ENCODE measurements at regions not wholly inside any gene's neighbourhood (a gene's known extent, or its start where the extent isn't known, plus 50 kb on each side); places are given as distances from the start of the nearest gene placed in this dataset.

- H3K4me3 ChIP-seq, result no peak overlapping the region
- no peak for TF ChIP-seq CTCF (IDR thresholded peaks at IDR 0.05)
- no peak for TF ChIP-seq EP300 (IDR thresholded peaks at IDR 0.05)
- TF ChIP-seq POLR2A (IDR thresholded peaks at IDR 0.05), result no peak
- intact Hi-C loops (cut with DNase I), result no loop called here
- no peaks in the 10 kb centered on the region for H3K4me1 ChIP-seq (ENCODE audit: insufficient read depth)
- no peaks in the 10 kb centered on the region for H3K27me3 ChIP-seq
- no peaks in the 10 kb centered on the region for H3K36me3 ChIP-seq
- no peak overlapping the region for H3K27ac ChIP-seq
- no peak for DNase-seq
- no peaks in the 10 kb centered on the region for H3K9me3 ChIP-seq
These were observed 244.4 kb upstream of the STAC start for GRCh38 chr3:36135863-36136262.

- Histone ChIP-seq H3K9me3 (no peaks in the 10 kb centered on the region), H3K4me1 (ENCODE audit: insufficient read depth) (peaks cover 1% of the 10 kb centered on the region), H3K36me3 (no peaks in the 10 kb centered on the region), H3K4me3 (no peak overlapping the region), H3K27ac (no peak overlapping the region), H3K27me3 (no peaks in the 10 kb centered on the region)
- intact Hi-C loops (cut with DNase I), result no loop called here
- no peak for TF ChIP-seq POLR2A (IDR thresholded peaks at IDR 0.05)
- DNase-seq, result no peak
These were observed 237.6 kb upstream of the STAC start for GRCh38 chr3:36142746-36143145.

- H3K4me3 ChIP-seq, result no peak overlapping the region
- no peaks in the 10 kb centered on the region for H3K27me3 ChIP-seq
- intact Hi-C loops (cut with DNase I), result no loop called here
- peaks cover 1% of the 10 kb centered on the region for H3K4me1 ChIP-seq (ENCODE audit: insufficient read depth)
- no peak for DNase-seq
- H3K27ac ChIP-seq, result no peak overlapping the region
- no peaks in the 10 kb centered on the region for H3K9me3 ChIP-seq
- TF ChIP-seq CTCF (IDR thresholded peaks at IDR 0.05) (no peak), EP300 (IDR thresholded peaks at IDR 0.05) (no peak), POLR2A (IDR thresholded peaks at IDR 0.05) (no peak)
- 87 to 92% (median 90%) methylated on average over 2 of the region's 2 CpGs for WGBS, 3 donors
- no peaks in the 10 kb centered on the region for H3K36me3 ChIP-seq
These were observed 233.9 kb upstream of the STAC start for GRCh38 chr3:36146404-36146803.

GRCh38 chr3:36147934-36148558, 232.3 kb upstream of the STAC start:
- TF ChIP-seq EP300 (IDR thresholded peaks at IDR 0.05) (no peak), CTCF (IDR thresholded peaks at IDR 0.05) (no peak), POLR2A (IDR thresholded peaks at IDR 0.05) (no peak)
- Histone ChIP-seq H3K36me3 (no peaks in the 10 kb centered on the region), H3K4me1 (ENCODE audit: insufficient read depth) (peaks cover 1% of the 10 kb centered on the region), H3K4me3 (no peak overlapping the region), H3K27ac (no peak overlapping the region), H3K9me3 (no peaks in the 10 kb centered on the region), H3K27me3 (no peaks in the 10 kb centered on the region)
- intact Hi-C loops (cut with DNase I), result no loop called here
- 87 to 88% (median 88%) methylated on average over 11 of the region's 11 CpGs for WGBS, 3 donors
- no peak for DNase-seq

GRCh38 chr3:36149447-36149865, 230.8 kb upstream of the STAC start:
- no peaks in the 10 kb centered on the region for H3K4me1 ChIP-seq (ENCODE audit: insufficient read depth)
- no peak for DNase-seq
- intact Hi-C loops (cut with DNase I), result no loop called here

More at GRCh38 chr3:36149447-36149865, 230.8 kb upstream of the STAC start:
- H3K27me3 ChIP-seq, result no peaks in the 10 kb centered on the region
- no peaks in the 10 kb centered on the region for H3K9me3 ChIP-seq
- H3K4me3 ChIP-seq, result no peak overlapping the region
- no peaks in the 10 kb centered on the region for H3K36me3 ChIP-seq
- TF ChIP-seq POLR2A (IDR thresholded peaks at IDR 0.05), result no peak
- TF ChIP-seq EP300 (IDR thresholded peaks at IDR 0.05), result no peak
- no peak for TF ChIP-seq CTCF (IDR thresholded peaks at IDR 0.05)
- H3K27ac ChIP-seq, result no peak overlapping the region
